IMR-90 (cell line): ENCODE measurements at regions not wholly inside any gene's neighbourhood (a gene's known extent, or its start where the extent isn't known, plus 50 kb on each side); places are given as distances from the start of the nearest gene placed in this dataset.

ENCODE experiments used
- ATAC-seq: fragments of 200-7000 bp; cut with Tn5 transposase; 2 replicates; pipeline ENCODE4 v1.9.1; 2020; ENCODE audit warnings: low read depth, mild to moderate bottlenecking, moderate library complexity
- BruUV-seq: library from RNA; stranded (reverse); fragments of 400-500 nt; replicated peaks from 2 replicates; lab custom pipeline; 2021; lab: Mats Ljungman, UMichigan
- CTCF ChIA-PET: fragments of 300-600 bp; formaldehyde crosslinking; extraction: SDS; loops from one replicate; lab custom pipeline; 2021; ENCODE audit warnings: antibody characterized with exemption; lab: Yijun Ruan, JAX
- POLR2A ChIA-PET: fragments of 300-600 bp; sonication (Branson Sonifier 250); formaldehyde crosslinking; loops from one replicate; lab custom pipeline; 2022; ENCODE audit warnings: antibody characterized with exemption; ENCODE audit not compliant: unreplicated experiment; lab: Charles Lee
- DNase-seq: peaks from one replicate; pipeline ENCODE4 v3.0.0; 2013
- H2AFZ ChIP-seq: replicated peaks from 2 replicates; pipeline ENCODE3; 2013; ENCODE audit warnings: low read length, mild to moderate bottlenecking; ENCODE audit not compliant: poor library complexity
- H2AK5ac ChIP-seq: 2 replicates; pipeline ENCODE4 v1.6.1; 2013; ENCODE audit warnings: low read depth, low read length, inconsistent platforms
- H2AK9ac ChIP-seq: replicated peaks from 2 replicates; pipeline ENCODE3; 2013; ENCODE audit warnings: mild to moderate bottlenecking, low read depth, low read length, moderate library complexity; ENCODE audit not compliant: poor library complexity
- H2BK120ac ChIP-seq: 2 replicates; pipeline ENCODE4 v1.6.1; 2013; ENCODE audit warnings: low read depth, low read length, inconsistent platforms
- H2BK15ac ChIP-seq: 3 replicates; pipeline ENCODE4 v1.6.1; 2013; ENCODE audit warnings: low read depth, low read length, inconsistent platforms
- H2BK20ac ChIP-seq: 2 replicates; pipeline ENCODE4 v1.6.1; 2013; ENCODE audit warnings: low read depth, mild to moderate bottlenecking, inconsistent platforms, low read length, moderate library complexity
- H2BK5ac ChIP-seq: 2 replicates; pipeline ENCODE4 v1.6.1; 2013; ENCODE audit warnings: mild to moderate bottlenecking, low read depth, low read length, inconsistent platforms; ENCODE audit not compliant: poor library complexity, severe bottlenecking
- H3K14ac ChIP-seq: replicated peaks from 2 replicates; pipeline ENCODE4 v1.6.1; 2013; ENCODE audit warnings: low read depth, low read length, inconsistent platforms
- H3K18ac ChIP-seq: 2 replicates; pipeline ENCODE4 v1.6.1; 2013; ENCODE audit warnings: low read depth, low read length, control low read depth
- H3K23ac ChIP-seq: 2 replicates; pipeline ENCODE4 v1.6.1; 2013; ENCODE audit warnings: low read depth, low read length, inconsistent platforms
- H3K27ac ChIP-seq: 2 replicates; pipeline ENCODE4 v1.5.1; 2013; ENCODE audit warnings: mild to moderate bottlenecking, control low read depth, low read length; ENCODE audit not compliant: insufficient read depth
- H3K27me3 ChIP-seq: 2 replicates; pipeline ENCODE4 v1.6.1; 2013; ENCODE audit warnings: low read length; ENCODE audit not compliant: control insufficient read depth, insufficient read depth
- H3K36me3 ChIP-seq: 2 replicates; pipeline ENCODE4 v1.6.1; 2013; ENCODE audit warnings: low read length, mixed read lengths; ENCODE audit not compliant: control insufficient read depth, insufficient read depth
- H3K4ac ChIP-seq: 2 replicates; pipeline ENCODE4 v1.6.1; 2013; ENCODE audit warnings: low read depth, low read length, inconsistent platforms
- H3K4me1 ChIP-seq: 2 replicates; pipeline ENCODE4 v1.6.1; 2013; ENCODE audit warnings: low read length, mixed read lengths; ENCODE audit not compliant: control insufficient read depth, insufficient read depth
- H3K4me2 ChIP-seq: 2 replicates; pipeline ENCODE4 v1.6.1; 2013; ENCODE audit warnings: low read depth, mild to moderate bottlenecking, control low read depth, low read length, moderate library complexity
- H3K4me3 ChIP-seq: 2 replicates; pipeline ENCODE4 v1.5.1; 2013; ENCODE audit warnings: low read depth, mild to moderate bottlenecking, control low read depth, low read length, moderate library complexity; ENCODE audit not compliant: insufficient read depth
- H3K56ac ChIP-seq: 2 replicates; pipeline ENCODE4 v1.6.1; 2013; ENCODE audit warnings: low read length, inconsistent platforms; ENCODE audit not compliant: insufficient read depth; ENCODE audit errors: extremely low read depth
- H3K79me1 ChIP-seq, 2 experiments: 2 replicates each; pipeline ENCODE4 v1.6.1; 2013; ENCODE audit warnings: low read length in 2 of 2, inconsistent platforms in 1 of 2, low read depth in 1 of 2
- H3K9ac ChIP-seq: 2 replicates; pipeline ENCODE4 v1.6.1; 2013; ENCODE audit warnings: low read depth, low read length, control low read depth
- H3K9me1 ChIP-seq: 2 replicates; pipeline ENCODE4 v1.6.1; 2013; ENCODE audit warnings: low read length, inconsistent platforms; ENCODE audit not compliant: insufficient read depth
- H3K9me3 ChIP-seq: 2 replicates; pipeline ENCODE4 v1.6.1; 2013; ENCODE audit warnings: low read length; ENCODE audit not compliant: control insufficient read depth, insufficient read depth
- H4K20me1 ChIP-seq: 2 replicates; pipeline ENCODE4 v1.6.1; 2013; ENCODE audit warnings: low read length, inconsistent platforms; ENCODE audit not compliant: insufficient read depth
- H4K5ac ChIP-seq: 2 replicates; pipeline ENCODE4 v1.6.1; 2013; ENCODE audit warnings: mild to moderate bottlenecking, low read depth, low read length, control low read depth
- H4K8ac ChIP-seq, 2 experiments: 2 replicates each; pipeline ENCODE4 v1.6.1; 2013; ENCODE audit warnings: low read depth in 2 of 2, low read length in 2 of 2, control low read depth in 1 of 2, inconsistent platforms in 1 of 2
- H4K91ac ChIP-seq: 2 replicates; pipeline ENCODE4 v1.6.1; 2013; ENCODE audit warnings: low read depth, low read length, inconsistent platforms; ENCODE audit not compliant: insufficient read depth
- CTCF ChIP-seq: conservative IDR thresholded peaks from 2 replicates; pipeline ENCODE4 v1.5.1; 2012; ENCODE audit warnings: mild to moderate bottlenecking, low read depth, low read length, improper control_type of control experiment
- FOS ChIP-seq: fragments of 150-350 bp; IDR thresholded peaks from 2 replicates; pipeline ENCODE4 v1.6.1; 2016; ENCODE audit warnings: low read depth, low read length
- MAFK ChIP-seq: IDR thresholded peaks from 2 replicates; pipeline ENCODE4 v1.6.1; 2012; ENCODE audit warnings: low read depth, low read length, improper control_type of control experiment
- NFE2L2 ChIP-seq: fragments of 150-350 bp; IDR thresholded peaks from 2 replicates; pipeline ENCODE4 v1.6.1; 2016; ENCODE audit warnings: low read depth, mild to moderate bottlenecking, low read length
- dilution Hi-C: fragments of 300-500 bp; cut with HindIII; formaldehyde crosslinking; loops from one replicate; pipeline ENCODE4 v1.14.3; 2018; ENCODE audit warnings: low sequenced_read_pairs; ENCODE audit not compliant: unreplicated experiment
- in situ Hi-C: fragments of 300-500 bp; cut with MboI; formaldehyde crosslinking; loops from 3 replicates; pipeline ENCODE4 v1.14.3; 2019; ENCODE audit warnings: low sequenced_read_pairs, inconsistent platforms, mixed read lengths
- intact Hi-C: fragments of 100-400 bp; cut with micrococcal nuclease; formaldehyde crosslinking; loops from 2 replicates; pipeline ENCODE4 v1.10.0; 2022

- H3K9me3 ChIP-seq: no peaks in the 10 kb centered on the region
- peaks cover 2% of the 10 kb centered on the region for H3K27me3 ChIP-seq
- ChIA-PET POLR2A (no interaction called here), CTCF (no interaction called here)
- no peak overlapping the region for H2AK9ac ChIP-seq
- no peak overlapping the region for H4K8ac ChIP-seq
- dilution Hi-C loops (no loop called here), intact Hi-C loops (no loop called here), in situ Hi-C loops (no loop called here)
- H3K18ac ChIP-seq: no peak overlapping the region
- no peak overlapping the region for H3K14ac ChIP-seq
- H3K4ac ChIP-seq: no peak overlapping the region
- no peak overlapping the region for H2BK20ac ChIP-seq
- no peak overlapping the region for H2BK15ac ChIP-seq
- H3K4me2 ChIP-seq: no peak overlapping the region
- H4K5ac ChIP-seq: no peak overlapping the region
- no peak overlapping the region for H3K4me3 ChIP-seq
- H2BK120ac ChIP-seq: no peak overlapping the region
- no peaks in the 10 kb centered on the region for H3K79me1 ChIP-seq
- H2BK5ac ChIP-seq: no peak overlapping the region
- no peak for ATAC-seq
- H3K56ac ChIP-seq: no peak overlapping the region
- H3K23ac ChIP-seq: no peak overlapping the region
- H3K9ac ChIP-seq: no peak overlapping the region
- TF ChIP-seq CTCF (no peak), MAFK (no peak), FOS (no peak), NFE2L2 (no peak)
- no peaks in the 10 kb centered on the region for H3K9me1 ChIP-seq
- H3K36me3 ChIP-seq: no peaks in the 10 kb centered on the region
- DNase-seq: no peak
- H3K27ac ChIP-seq: no peak overlapping the region
- no peaks in the 10 kb centered on the region for H4K20me1 ChIP-seq
- H2AFZ ChIP-seq: no peak overlapping the region
- no TSS peak for BruUV-seq
- no peaks in the 10 kb centered on the region for H3K4me1 ChIP-seq
- H4K91ac ChIP-seq: no peak overlapping the region
- H2AK5ac ChIP-seq: no peak overlapping the region
Observed at GRCh38 chr11:44457862-44458261, 107.6 kb upstream of the CD82 start.
